ENCODE measurements at regions not wholly inside any gene's neighbourhood (a gene's known extent, or its start where the extent isn't known, plus 50 kb on each side); places are given as distances from the start of the nearest gene placed in this dataset.

DNA sequence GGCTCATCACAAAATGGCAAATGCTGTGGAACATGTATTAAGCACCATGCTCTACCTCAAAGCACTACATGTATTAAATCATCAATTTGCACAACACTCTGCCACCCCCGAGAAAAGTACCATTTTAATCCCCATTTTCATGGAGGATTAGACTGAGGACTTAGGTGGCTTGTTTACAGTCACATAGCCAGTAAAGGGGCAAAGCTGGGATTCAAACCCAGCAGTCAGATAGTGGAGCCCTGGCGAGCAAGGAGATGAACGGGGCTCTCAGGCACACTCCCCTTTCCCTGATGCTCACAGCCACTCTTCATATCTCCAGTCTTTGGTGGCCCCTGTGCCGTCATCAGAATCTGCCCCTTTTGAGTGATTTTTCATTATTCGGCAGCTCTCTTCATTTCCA lies 262.9 kb downstream of the DIRAS2 start (continued):
- no peak for TF ChIP-seq CHD1 (IDR thresholded peaks at IDR 0.05; ENCODE audit: low read depth, low read length)
- TF ChIP-seq, protein P1, sequence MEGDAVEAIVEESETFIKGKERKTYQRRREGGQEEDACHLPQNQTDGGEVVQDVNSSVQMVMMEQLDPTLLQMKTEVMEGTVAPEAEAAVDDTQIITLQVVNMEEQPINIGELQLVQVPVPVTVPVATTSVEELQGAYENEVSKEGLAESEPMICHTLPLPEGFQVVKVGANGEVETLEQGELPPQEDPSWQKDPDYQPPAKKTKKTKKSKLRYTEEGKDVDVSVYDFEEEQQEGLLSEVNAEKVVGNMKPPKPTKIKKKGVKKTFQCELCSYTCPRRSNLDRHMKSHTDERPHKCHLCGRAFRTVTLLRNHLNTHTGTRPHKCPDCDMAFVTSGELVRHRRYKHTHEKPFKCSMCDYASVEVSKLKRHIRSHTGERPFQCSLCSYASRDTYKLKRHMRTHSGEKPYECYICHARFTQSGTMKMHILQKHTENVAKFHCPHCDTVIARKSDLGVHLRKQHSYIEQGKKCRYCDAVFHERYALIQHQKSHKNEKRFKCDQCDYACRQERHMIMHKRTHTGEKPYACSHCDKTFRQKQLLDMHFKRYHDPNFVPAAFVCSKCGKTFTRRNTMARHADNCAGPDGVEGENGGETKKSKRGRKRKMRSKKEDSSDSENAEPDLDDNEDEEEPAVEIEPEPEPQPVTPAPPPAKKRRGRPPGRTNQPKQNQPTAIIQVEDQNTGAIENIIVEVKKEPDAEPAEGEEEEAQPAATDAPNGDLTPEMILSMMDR (IDR thresholded peaks at IDR 0.05; ENCODE audit: control extremely low read depth in 1 of 3, insufficient read depth in 1 of 3, low read depth in 1 of 3, low read length in 3 of 3), result no peak

All from H1 (cell line).